ENCODE measurements at regions not wholly inside any gene's neighbourhood (a gene's known extent, or its start where the extent isn't known, plus 50 kb on each side); places are given as distances from the start of the nearest gene placed in this dataset.

GRCh38 chr19:31415322-31415721, 66.1 kb upstream of the TSHZ3 start:
- Histone ChIP-seq H3K4me3 (no peak overlapping the region), H3K36me3 (no peaks in the 10 kb centered on the region), H3K27ac (no peak overlapping the region), H3K9me3 (no peaks in the 10 kb centered on the region), H3K4me1 (no peaks in the 10 kb centered on the region), H3K27me3 (no peaks in the 10 kb centered on the region)
- intact Hi-C loops (cut with DNase I; ENCODE audit: low total_unique reads) (no loop called here), in situ Hi-C loops (cut with MboI; ENCODE audit: low pct_ligation_motif_present in 1 of 4, low pct_unique_long_range_greater_than_20kb in 1 of 4, low sequenced_read_pairs in 3 of 4) (no loop called here)
- TF ChIP-seq EP300 (IDR thresholded peaks at IDR 0.05; ENCODE audit: low read depth), result no peak
- TF ChIP-seq CTCF (IDR thresholded peaks at IDR 0.05), result no peak
- no peak for TF ChIP-seq POLR2AphosphoS5 (IDR thresholded peaks at IDR 0.05)
- no peak for TF ChIP-seq POLR2A (IDR thresholded peaks at IDR 0.05)
- 54% methylated on average over 2 of the region's 2 CpGs; no CpG with 5 or more reads in 1 of the 2 donors for WGBS, 2 donors (ENCODE audit: low coverage in 1 of 2)
- DNase-seq, result no peak

- no peaks in the 10 kb centered on the region for H3K36me3 ChIP-seq
- TF ChIP-seq CTCF (IDR thresholded peaks at IDR 0.05) (no peak), POLR2AphosphoS5 (IDR thresholded peaks at IDR 0.05) (no peak), EP300 (IDR thresholded peaks at IDR 0.05; ENCODE audit: low read depth) (no peak), POLR2A (IDR thresholded peaks at IDR 0.05) (no peak)
- no peak for DNase-seq
- no peaks in the 10 kb centered on the region for H3K9me3 ChIP-seq
- H3K27me3 ChIP-seq, result no peaks in the 10 kb centered on the region
- no peaks in the 10 kb centered on the region for H3K4me1 ChIP-seq
- 81 to 100% methylated on average over 2 of the region's 2 CpGs for WGBS, 2 donors (ENCODE audit: low coverage in 1 of 2)
- no peak overlapping the region for H3K4me3 ChIP-seq
- in situ Hi-C loops (cut with MboI; ENCODE audit: low pct_ligation_motif_present in 1 of 4, low pct_unique_long_range_greater_than_20kb in 1 of 4, low sequenced_read_pairs in 3 of 4), result no loop called here
- intact Hi-C loops (cut with DNase I; ENCODE audit: low total_unique reads), result no loop called here
- no peak overlapping the region for H3K27ac ChIP-seq
Observed at GRCh38 chr19:31416548-31416947, 67.3 kb upstream of the TSHZ3 start.

GRCh38 chr19:31418055-31418454, 68.8 kb upstream of the TSHZ3 start:
- no peak for DNase-seq
- Histone ChIP-seq H3K36me3 (no peaks in the 10 kb centered on the region), H3K4me1 (no peaks in the 10 kb centered on the region), H3K9me3 (no peaks in the 10 kb centered on the region), H3K4me3 (no peak overlapping the region), H3K27ac (no peak overlapping the region), H3K27me3 (no peaks in the 10 kb centered on the region)
- 67 to 70% methylated on average over 3 to 6 of the region's 6 CpGs for WGBS, 2 donors (ENCODE audit: low coverage in 1 of 2)
- no peak for TF ChIP-seq EP300 (IDR thresholded peaks at IDR 0.05; ENCODE audit: low read depth)
- no peak for TF ChIP-seq POLR2A (IDR thresholded peaks at IDR 0.05)
- TF ChIP-seq CTCF (IDR thresholded peaks at IDR 0.05), result no peak
- no peak for TF ChIP-seq POLR2AphosphoS5 (IDR thresholded peaks at IDR 0.05)
- in situ Hi-C loops (cut with MboI; ENCODE audit: low pct_ligation_motif_present in 1 of 4, low pct_unique_long_range_greater_than_20kb in 1 of 4, low sequenced_read_pairs in 3 of 4) (no loop called here), intact Hi-C loops (cut with DNase I; ENCODE audit: low total_unique reads) (no loop called here)

GRCh38 chr19:31418692-31419430, 69.6 kb upstream of the TSHZ3 start:
- in situ Hi-C loops (cut with MboI; ENCODE audit: low pct_ligation_motif_present in 1 of 4, low pct_unique_long_range_greater_than_20kb in 1 of 4, low sequenced_read_pairs in 3 of 4), result no loop called here
- no peaks in the 10 kb centered on the region for H3K27me3 ChIP-seq
- H3K36me3 ChIP-seq, result no peaks in the 10 kb centered on the region
- no peak overlapping the region for H3K27ac ChIP-seq
- no peak for DNase-seq
- intact Hi-C loops (cut with DNase I; ENCODE audit: low total_unique reads), result no loop called here
- H3K9me3 ChIP-seq, result no peaks in the 10 kb centered on the region
- H3K4me1 ChIP-seq, result no peaks in the 10 kb centered on the region
- no peak overlapping the region for H3K4me3 ChIP-seq
- TF ChIP-seq POLR2AphosphoS5 (IDR thresholded peaks at IDR 0.05) (no peak), POLR2A (IDR thresholded peaks at IDR 0.05) (no peak), EP300 (IDR thresholded peaks at IDR 0.05; ENCODE audit: low read depth) (no peak), CTCF (IDR thresholded peaks at IDR 0.05) (no peak)
- 47% methylated on average over 8 of the region's 8 CpGs; no CpG with 5 or more reads in 1 of the 2 donors for WGBS, 2 donors (ENCODE audit: low coverage in 1 of 2)

Measured in transverse colon (tissue), 4 donors.